HPDE6-E6E7 (cell line): ENCODE measurements at regions not wholly inside any gene's neighbourhood (a gene's known extent, or its start where the extent isn't known, plus 50 kb on each side); places are given as distances from the start of the nearest gene placed in this dataset.

Experiments used
- DNase-seq: peaks from one replicate; pipeline ENCODE4 v3.0.0; 2011; ENCODE audit warnings: missing footprints; ENCODE audit errors: extremely low spot score

DNA sequence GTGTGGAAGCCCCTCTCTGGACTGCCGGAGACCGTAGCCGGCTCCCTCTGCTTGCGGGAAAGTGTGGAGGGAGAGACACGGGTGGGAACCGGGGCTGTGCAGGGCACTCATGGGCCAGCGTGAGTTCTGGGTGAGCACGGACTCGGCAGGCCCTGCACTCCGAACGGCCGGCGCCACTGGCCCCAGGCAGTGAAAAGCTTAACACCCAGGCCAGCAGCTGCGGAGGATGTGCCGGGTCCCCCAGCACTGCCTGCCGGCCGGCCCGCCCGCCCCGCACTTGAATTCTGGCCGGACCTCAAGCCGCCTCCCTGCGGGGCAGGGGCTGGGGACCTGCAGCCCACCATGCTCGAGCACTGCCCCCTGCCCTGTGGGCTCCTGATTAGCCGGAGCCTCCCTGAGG lies 147.0 kb downstream of the FGF9 start:
- DNase-seq = no peak

DNA sequence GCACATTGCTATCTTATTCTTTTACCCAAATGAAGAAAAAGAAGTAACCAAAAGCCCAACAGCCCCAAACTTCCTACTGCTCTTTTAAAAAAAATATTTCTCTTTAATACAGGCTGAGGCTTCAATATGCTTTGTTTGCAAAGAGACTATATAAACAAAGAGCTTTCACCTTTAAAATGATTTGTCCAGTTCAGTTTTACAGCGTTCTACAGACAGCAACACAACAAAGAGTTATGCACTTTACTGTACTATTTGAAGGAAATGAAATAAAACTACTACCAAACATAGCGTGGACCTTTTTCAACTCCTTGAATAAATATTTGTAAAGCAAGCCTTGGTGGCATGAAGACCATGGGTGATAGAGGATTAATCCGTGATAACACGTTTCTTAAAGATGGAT lies 151.2 kb downstream of the FGF9 start:
- DNase-seq = no peak

DNA sequence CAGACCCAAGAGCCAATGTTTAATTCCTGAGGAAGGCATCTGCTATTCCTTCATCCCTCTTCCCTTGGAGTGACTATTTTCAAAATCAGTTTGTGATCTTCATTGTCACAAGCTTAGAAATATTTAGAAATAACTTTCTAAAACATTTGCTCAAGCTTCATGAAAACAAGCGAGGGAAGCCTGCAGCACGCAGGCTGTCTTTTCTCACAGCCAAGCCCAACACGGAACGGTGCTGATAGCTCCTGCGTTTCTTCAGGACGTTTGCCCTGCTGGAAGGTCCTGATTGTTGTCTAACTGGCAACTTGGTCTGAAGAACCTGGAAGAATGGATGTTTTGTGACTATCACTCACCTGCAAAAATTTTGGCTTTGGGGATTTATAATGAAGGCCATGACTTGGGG lies 152.5 kb downstream of the FGF9 start:
- DNase-seq = no peak

DNA sequence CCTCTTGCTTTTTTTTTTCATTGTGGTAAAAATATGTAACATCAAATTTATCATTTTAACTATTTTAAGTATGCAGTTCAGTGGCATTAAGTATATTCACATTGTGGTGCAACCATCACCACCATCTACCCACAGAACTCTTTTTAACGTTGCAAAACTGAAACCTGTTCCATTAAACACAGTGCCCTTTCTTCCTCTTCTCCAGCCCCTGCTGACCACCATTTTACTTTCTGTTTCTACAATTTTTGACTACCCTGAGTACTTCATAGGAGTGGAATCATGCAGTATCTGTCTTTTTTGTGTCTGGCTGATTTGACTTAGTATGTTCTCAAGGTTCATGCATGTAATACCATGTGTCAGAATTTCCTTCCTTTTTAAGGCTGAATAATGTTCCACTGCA lies 153.1 kb downstream of the FGF9 start:
- DNase-seq = no peak

DNA sequence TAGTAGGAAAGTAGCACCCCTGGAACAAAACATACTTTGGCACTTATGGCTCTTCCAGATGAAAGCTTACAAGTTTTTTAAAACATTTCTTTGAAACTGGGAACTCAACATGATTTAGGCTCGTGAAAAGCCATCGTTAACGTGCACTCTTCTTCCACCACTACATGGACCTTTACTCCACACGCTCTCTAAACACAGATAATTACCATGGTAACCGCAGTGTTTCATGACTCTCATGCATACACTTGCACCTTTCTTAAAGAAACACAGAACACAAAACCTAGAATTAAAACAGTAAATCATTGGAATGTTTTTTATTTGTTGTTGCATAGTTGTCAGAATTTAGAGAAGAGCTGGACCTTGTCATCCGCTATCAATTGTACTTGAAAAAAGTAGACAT lies 154.3 kb downstream of the FGF9 start:
- DNase-seq = no peak

DNA sequence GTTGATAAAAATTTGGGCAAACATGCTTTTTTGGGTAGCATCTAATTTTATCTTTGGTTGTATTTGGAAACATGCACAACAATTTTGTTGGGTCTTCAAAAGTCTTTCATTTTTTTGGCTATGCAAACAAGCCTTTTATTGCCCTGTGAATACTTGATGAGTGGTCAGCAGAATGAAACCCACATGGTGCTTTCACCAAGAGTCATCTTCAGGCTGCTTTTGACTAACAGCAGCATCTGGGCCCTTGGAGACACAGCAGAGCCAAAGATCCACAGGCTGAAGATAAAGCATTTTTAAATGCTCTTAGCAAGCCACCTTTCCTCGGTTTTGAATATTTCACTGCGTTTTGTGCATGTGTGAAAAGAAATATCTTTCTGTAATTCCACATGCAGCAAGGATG lies 154.9 kb downstream of the FGF9 start:
- DNase-seq = no peak

DNA sequence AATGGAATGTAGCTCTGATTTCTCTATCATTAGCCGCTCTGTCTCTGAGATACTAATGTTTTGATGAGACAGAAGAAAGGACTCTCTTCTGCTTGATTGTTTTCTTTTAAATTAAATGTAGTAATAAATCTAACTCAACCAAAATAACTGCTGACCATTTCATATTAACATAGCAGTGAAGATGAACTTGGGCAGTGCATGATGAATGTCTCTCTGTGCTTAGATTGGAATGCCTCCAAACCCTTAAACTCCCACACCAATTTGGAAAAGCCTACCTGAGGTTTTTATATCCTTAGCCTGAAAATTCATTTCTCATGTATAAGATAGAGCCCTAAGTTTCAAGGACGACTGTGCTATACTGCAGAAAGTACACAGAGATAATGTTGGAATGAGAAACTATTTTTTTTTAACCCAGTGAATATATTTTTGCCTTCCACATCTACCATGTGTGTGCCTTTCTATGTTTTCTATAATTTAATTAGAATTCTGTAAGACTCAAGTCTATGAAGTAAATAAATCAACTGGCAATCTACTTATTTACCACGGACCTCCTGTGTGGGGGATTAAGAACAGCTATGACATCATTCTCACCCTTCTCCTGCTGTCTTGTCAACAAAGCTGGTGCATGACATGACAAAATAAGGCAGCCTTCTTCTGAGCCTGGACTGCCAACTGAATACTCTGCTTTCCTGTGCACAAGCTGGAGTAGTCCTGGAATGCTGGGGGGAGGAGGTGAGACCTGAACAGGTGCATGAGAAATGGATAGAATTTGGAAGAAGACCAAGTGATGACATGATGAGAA lies 155.5 kb downstream of the FGF9 start:
- no peak for DNase-seq

DNA sequence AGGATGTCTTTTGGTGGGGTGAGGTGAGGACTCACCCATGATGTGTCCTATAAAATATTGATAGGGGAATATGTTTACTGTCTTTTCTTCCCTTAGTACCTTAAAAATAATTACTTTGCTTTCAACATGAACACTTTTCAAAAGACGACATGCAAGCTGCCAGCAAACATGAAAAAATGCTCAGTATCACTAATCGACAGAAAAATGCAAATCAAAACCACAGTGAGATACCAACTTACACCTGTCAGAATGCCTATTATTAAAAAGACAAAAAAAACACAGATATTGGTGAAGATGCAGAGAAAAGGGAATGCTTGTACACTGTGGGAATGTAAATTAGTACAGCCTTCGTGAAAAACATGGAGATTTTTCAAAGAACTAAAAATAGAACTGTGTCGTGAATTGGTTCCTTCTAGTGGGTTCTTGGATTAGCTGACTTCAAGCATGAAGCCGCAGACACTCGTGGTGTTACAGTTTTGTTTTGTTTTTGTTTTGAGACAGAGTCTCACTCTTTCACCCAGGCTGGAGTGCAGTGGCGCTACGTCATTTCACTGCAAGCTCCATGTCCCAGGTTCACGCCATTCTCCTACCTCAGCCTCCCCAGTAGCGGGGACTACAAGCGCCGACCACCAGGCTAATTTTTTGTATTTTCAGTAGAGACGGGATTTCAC lies 160.9 kb downstream of the FGF9 start:
- no peak for DNase-seq

DNA sequence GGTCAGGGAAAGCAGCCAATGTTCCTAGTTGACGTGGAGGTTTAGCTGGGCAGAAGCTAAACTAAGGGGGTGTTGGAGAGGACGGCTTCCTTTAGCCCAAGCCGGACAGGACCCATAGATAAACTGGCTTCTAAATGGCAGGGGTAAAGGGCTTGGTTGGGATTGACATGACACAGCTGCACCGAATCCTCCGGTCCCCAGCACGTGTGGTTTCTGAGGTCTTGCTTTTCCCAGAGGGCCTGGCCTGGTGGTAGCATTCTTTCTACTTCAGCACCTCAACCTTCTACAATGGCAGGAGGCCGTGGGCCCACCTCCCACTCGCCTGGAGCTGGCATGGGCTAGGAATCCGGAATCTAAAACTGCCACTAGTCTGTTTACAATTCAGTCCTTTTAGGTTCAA lies 163.0 kb downstream of the FGF9 start:
- DNase-seq = no peak

DNA sequence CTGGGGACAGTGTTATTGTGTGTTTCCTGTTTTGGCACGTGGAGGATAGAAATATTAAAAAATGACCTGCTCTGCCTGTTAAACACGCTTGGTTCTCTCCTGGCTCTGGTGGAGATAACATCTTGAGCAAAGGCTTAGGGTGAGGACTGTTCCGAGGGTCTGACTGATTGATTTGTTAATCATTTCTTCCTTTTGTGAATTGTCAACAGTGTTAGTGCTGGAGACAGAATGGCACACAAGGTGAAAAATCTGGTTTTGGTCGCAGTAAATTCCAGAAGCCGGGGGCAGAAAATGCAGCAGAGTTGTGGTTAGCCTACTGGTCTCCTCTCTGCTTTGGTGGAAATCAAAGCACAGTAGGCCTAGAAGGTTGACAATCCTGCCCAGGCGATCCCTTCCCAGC lies 163.6 kb downstream of the FGF9 start:
- DNase-seq = no peak

DNA sequence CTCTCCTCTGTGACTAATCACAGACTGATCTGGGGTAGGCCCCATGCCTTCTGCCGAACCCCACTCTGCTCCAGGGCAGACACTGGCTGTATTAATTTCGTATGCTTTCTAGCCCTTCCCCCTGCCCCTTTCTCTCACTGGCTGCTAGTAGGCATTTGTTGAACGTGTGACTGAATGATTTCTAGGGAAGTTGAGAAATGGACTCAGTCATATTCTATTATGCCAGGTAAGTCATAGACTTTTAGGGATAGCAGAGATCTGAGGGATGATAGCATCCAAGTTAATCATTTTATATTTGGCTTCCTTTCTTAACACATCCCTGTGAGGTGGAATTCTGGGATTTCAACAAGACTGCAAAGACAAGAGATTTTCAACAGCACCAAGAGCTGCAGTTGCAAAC lies 166.4 kb downstream of the FGF9 start:
- DNase-seq = no peak

DNA sequence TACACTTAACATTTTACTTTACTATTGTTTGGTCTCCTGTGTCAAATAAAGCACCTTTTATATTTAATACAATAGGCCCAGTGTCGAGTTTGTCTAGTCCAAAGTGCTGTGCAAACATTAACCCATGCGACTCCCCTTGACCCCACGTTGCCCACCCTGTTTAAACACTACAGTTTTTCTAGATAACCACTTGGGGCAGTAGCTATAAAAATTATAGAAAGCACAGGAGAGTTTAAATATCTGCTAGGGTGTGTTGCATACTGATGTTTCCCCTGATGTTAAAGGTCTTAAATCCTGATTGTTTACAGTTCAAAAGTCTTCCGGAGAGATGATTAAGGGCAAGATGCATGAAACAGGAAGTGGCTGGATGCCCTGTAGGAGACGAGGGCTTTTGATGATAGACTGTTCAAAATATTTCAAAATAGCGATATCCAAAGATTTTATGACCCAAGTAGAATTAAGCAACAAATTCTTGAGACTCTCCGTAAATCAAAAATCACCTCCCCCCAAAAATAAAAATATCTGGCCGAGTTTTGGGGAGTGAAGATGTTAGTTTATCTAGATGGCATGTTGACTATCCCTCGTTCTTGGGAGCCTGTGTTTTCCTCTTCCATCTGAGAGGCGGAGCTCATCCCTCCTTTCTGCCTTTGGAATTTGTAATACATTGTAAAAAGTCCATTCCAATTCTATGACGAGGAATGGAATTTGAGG lies 167.1 kb downstream of the FGF9 start:
- no peak for DNase-seq

DNA sequence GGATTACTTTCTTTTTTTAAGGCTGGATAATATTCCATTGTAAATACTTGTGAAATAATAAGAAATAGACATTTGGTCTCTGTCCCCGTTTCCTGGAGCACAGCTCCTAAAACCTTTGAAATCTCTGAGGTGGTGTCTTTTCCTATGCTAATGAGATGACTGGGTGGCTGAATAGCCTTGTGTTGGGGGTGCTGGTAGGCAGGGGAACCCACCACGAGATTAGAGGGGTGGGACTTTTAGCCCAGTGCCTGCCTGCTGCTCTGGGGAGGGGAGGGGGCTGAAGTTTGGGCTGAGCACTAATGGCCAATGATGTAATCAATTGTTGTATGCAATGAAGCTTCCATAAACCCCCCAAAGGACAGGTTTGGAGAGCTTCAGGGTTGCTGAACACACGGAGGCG lies 175.7 kb downstream of the FGF9 start:
- DNase-seq = no peak

DNA sequence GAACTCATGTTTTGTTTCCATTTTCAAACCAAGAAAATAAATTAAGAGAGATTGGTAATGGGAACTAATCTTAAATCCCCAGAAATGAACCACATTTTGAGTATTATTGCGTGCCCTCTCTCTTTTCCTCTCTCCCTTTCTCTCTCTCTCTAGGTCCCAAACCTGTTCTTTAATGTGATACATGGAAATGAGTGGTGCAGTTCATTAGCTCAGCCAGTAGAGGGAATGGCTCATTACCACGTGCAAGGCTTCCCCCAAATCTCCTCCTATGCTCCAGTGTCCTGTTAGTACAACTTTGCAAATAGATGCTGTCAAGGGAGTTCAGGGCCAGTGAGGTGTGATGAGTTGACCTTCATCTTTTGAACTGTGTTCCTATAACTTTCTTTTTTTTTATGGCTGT lies 178.4 kb downstream of the FGF9 start:
- no peak for DNase-seq

DNA sequence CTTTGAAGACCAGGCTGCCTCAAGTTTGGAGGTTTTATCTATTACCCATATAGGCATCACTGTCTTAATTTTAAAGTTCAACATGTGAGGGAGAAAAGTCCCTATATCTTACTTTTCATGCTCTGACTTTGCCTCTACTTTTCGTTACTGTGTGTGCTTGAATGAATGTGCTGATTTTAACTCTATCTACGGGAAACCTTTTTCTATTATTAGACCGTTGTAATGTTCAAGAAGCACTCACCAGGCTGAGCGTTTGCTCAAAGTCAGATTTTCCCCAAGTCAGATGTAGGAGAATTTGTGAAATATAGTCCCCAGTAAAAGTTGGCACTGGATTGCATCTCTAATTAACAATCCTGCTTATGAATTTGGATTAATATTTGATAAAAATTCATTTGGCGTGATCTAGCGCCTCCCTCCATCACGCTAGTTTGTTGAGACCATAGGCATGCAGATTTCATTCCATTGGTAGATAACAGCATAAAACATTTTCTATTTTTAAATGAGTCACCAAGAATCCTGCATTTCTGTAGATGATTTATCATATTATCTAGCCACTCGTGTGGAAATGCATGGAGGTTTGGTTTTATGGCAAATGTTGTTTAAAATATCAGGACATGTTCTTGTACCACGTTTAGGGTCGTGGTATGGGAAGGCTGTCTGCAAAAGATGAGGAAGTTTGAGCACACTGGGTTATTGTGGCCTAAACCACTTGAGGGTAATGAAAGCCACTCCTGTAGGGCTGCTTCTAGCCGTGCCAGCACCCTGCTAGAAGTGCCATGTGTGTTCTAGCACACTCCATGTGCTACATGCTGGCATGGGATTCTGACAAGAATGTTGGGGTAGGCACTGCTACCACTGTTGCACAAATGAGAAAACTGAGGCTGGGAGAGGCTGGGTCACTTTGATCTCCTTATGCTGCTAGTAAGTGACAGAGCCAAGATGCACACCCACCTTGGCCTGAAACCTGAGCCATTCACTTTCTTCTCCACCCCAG lies 179.4 kb downstream of the FGF9 start:
- no peak for DNase-seq

DNA sequence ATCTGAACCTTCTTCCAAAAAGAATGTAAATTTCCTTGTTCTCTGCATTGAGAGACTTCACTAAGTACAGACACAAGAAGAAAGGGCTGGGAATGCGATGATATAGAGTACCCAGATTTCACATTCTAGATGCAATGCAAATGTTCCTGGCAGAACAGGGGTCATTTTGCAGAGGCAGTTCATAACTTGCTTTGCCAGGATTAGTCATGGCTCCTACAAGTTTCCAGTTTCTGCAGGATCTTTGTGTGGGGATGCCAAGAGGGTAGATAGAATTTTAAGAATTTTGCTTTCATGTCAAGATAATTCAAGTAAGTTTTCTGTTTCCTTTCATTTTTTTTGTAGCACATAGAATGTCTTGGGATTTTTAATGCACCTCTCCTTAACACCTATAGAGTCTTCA lies 181.2 kb downstream of the FGF9 start:
- no peak for DNase-seq

DNA sequence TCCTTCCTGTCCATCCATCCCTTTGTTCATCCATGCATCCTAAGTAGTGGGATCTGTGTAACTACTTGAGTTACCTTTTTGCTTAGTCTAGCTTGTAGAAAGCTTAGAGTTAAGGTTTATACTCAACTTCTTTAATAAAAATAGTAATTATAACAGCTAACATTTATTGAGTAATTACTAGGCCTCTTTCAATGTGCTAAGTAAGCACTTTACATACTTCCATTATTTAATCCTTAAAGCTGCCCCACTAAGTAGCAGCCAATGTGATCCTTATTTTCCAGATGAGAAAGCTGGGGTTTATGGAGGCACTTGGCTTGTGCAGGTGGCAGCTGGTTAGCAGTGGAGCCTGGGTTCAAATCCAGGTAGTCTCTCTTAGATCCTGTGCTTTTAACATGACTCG lies 182.9 kb downstream of the FGF9 start:
- no peak for DNase-seq

DNA sequence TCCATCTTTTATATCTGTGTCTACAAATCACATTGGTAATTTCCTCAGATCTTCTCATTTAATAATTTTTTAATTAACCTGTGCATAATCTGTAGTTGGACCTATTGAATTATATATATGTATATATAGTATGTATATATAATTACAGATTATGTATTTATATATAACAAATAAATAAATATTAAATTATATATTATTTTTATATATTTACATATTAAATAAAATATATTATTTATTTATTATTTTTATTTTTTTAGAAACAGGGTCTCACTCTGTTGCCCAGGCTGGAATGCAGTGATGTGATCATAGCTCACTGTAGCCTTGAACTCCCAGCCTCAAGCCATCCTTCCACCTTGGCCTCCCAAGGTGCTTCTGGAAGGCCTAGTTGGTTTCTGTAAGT lies 197.9 kb downstream of the FGF9 start:
- DNase-seq = no peak

DNA sequence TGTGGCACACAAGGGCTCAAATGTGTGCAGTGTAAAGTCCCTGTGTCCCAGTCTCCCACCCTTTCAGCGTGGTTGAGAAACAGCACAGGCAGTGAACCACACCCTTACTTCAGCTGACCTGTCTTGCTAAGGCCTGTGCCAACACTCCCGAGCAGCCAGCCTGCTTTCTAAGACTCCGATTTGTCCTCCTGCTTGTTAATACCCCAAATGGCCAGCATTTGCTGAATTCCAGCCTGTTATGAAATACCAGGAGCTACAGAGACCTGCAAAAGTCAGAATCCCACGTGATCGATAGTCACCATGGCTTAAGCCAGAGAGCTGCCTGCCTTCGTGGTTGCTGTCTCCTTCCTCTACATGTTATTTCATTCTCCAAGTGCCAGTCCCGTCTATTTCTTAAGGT lies 200.5 kb downstream of the FGF9 start:
- DNase-seq = no peak

DNA sequence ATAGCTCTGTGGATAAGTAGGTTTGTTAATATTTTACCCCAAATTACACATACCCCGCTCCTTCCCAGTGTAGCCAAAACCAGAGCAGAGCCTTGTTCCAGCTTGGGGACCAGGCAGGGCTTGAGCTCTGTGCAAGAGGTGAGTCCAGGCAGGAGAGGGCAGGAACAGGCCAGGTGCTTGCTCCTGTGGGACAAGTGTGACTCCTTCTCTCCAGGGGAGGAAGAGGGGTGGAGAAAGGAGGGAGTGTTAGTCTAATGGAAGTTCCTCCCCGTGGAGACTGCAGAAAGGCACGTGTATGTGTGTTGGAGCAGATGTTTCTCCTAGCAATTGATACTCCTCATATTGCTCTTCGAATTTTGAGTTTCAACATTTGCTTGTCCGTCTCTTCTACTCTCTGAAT lies 201.0 kb downstream of the FGF9 start:
- no peak for DNase-seq

DNA sequence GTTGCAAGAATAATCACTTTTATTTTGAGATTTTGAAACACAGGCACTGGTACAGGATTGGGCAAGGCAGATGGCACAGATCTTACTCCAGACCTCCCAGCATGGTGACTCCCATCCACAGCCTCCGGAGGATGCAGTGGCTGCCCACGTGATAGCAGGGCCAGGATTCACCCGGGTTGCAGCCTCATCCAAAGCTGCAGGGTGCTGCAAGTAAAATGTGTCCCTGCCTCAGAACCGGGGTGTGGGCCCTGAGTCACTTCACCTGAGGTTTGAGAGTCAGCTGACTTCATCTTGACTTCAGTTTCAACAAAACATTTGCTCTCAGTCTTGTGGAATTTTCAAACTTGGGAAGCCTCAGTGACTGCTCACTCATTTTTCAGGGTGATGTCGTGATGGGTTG lies 201.9 kb downstream of the FGF9 start:
- no peak for DNase-seq

DNA sequence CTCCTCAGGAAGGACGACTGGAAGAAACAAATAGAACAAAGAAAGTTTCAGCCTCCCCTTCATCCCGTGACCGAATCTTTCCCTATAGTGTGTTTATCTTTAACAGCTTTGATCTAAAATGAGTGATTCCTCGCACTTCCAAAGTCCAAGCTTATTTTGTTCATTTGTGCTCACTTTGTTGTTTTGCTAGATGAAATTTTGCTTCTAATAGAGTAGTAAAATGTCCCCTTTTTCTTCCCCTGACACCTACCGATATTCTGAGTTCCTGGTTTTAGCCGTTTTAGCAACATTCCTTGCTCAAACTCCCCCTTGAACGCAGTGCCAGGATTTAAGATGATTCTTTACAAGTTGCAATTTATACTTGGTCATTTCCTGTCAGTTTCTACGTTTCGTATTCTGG lies 204.2 kb downstream of the FGF9 start:
- no peak for DNase-seq
